Panc1 (cell line): ENCODE measurements at regions not wholly inside any gene's neighbourhood (a gene's known extent, or its start where the extent isn't known, plus 50 kb on each side); places are given as distances from the start of the nearest gene placed in this dataset.

Source experiments
- ATAC-seq: fragments of 200-7000 bp; cut with Tn5 transposase; 2 replicates; pipeline ENCODE4 v1.9.1; 2020; ENCODE audit warnings: mild to moderate bottlenecking, moderate library complexity
- BruUV-seq: library from RNA; stranded (reverse); fragments of 400-500 nt; replicated peaks from 2 replicates; lab custom pipeline; 2021; lab: Mats Ljungman, UMichigan
- CTCF ChIA-PET: fragments of 300-600 bp; sonication (Branson Sonifier 250); formaldehyde crosslinking; loops from one replicate; lab custom pipeline; 2022; ENCODE audit warnings: antibody characterized with exemption; lab: Charles Lee
- POLR2A ChIA-PET: fragments of 300-600 bp; sonication (Branson Sonifier 250); formaldehyde crosslinking; loops from one replicate; lab custom pipeline; 2022; ENCODE audit warnings: antibody characterized with exemption; lab: Charles Lee
- DNase-seq: peaks from one replicate; pipeline ENCODE4 v3.0.0-alpha.2; 2010; ENCODE audit warnings: low read depth, low spot score
- H3K27ac ChIP-seq: 2 replicates; pipeline ENCODE4 v1.5.1; 2011; ENCODE audit warnings: mild to moderate bottlenecking, low read length, inconsistent platforms
- H3K27me3 ChIP-seq: fragments of 200-500 bp; sonication (Bioruptor generic); 2 replicates; pipeline ENCODE4 v1.6.0; 2014; ENCODE audit warnings: low read length, inconsistent platforms; ENCODE audit not compliant: control insufficient read depth, insufficient read depth
- H3K36me3 ChIP-seq: fragments of 200-500 bp; sonication (Bioruptor generic); 2 replicates; pipeline ENCODE4 v1.5.1; 2014; ENCODE audit warnings: inconsistent platforms, mild to moderate bottlenecking, low read length, moderate library complexity; ENCODE audit not compliant: control insufficient read depth, insufficient read depth
- H3K4me1 ChIP-seq: 2 replicates; pipeline ENCODE4 v1.5.1; 2011; ENCODE audit warnings: inconsistent platforms, mild to moderate bottlenecking, low read length, moderate library complexity; ENCODE audit not compliant: control insufficient read depth, insufficient read depth
- H3K4me3 ChIP-seq, 2 experiments: 2 replicates each; pipeline ENCODE4 v1.5.1; 2011 to 2012; ENCODE audit warnings: low read depth in 2 of 2, low read length in 2 of 2, mild to moderate bottlenecking in 2 of 2, inconsistent platforms in 1 of 2, moderate library complexity in 1 of 2
- H3K9me3 ChIP-seq: fragments of 200-500 bp; sonication (Bioruptor generic); 2 replicates; pipeline ENCODE4 v1.5.1; 2014; ENCODE audit warnings: low read depth, mild to moderate bottlenecking, inconsistent platforms, low read length, moderate library complexity; ENCODE audit not compliant: control insufficient read depth, insufficient read depth
- POLR2AphosphoS5 ChIP-seq: IDR thresholded peaks from 2 replicates; pipeline ENCODE4 v1.6.1; 2012; ENCODE audit warnings: mild to moderate bottlenecking, low read depth, low read length, moderate library complexity
- SIN3A ChIP-seq: IDR thresholded peaks from 2 replicates; pipeline ENCODE4 v1.6.1; 2012; ENCODE audit warnings: low read depth, mild to moderate bottlenecking, low read length, moderate library complexity, borderline replicate concordance; ENCODE audit not compliant: insufficient read depth
- TCF7L2 ChIP-seq: IDR thresholded peaks from 2 replicates; pipeline ENCODE4 v1.6.1; 2011; ENCODE audit warnings: mild to moderate bottlenecking, low read depth, low read length, inconsistent platforms
- in situ Hi-C: cut with HindIII; loops from 2 replicates; pipeline ENCODE4 v1.10.0; 2016; ENCODE audit warnings: low sequenced_read_pairs, low pct_unique_long_range_greater_than_20kb
- intact Hi-C: fragments of 100-400 bp; cut with micrococcal nuclease; formaldehyde crosslinking; loops from one replicate; pipeline ENCODE4 v1.10.0; 2022; ENCODE audit not compliant: unreplicated experiment
- TF ChIP-seq, protein P1 (sequence below), 2 experiments: IDR thresholded peaks; 2 replicates each; pipeline ENCODE4 v1.6.1; 2011 to 2012; ENCODE audit warnings: low read depth in 2 of 2, control low read depth in 1 of 2, low read length in 1 of 2, mild to moderate bottlenecking in 1 of 2, moderate library complexity in 1 of 2; ENCODE audit not compliant: insufficient read depth in 1 of 2
- TF ChIP-seq, protein P2 (sequence below): fragments of 450-650 bp; IDR thresholded peaks from 2 replicates; pipeline ENCODE4 v1.5.1; 2017; ENCODE audit warnings: mild to moderate bottlenecking

DNA sequence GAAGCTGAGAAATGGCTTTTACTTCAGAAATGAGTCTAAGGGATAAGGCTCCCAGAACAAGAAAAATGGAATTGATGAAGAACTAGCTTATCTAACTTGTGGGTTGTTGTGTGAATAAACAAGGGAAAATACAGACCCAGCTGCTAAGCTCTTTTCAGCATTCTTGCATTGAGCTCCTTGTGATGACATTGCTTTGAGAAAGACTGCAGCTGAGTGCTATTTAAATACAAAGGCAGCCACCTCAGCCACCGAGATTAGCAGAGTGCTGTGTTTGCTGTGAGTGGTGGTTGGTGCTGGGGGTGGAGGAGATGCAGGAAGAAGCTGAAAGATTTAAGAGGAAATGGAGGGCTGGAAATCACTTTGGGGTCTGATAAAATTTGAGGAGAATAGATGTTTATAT lies 396.0 kb upstream of the PRICKLE1 start:
- in situ Hi-C loops, result no loop called here
- POLR2A ChIA-PET, result no interaction called here
- no peaks in the 10 kb centered on the region for H3K9me3 ChIP-seq
- no peak for ATAC-seq
- CTCF ChIA-PET, result no interaction called here
- peaks cover 3% of the 10 kb centered on the region; the same call in 1 of the 2 replicates for H3K4me1 ChIP-seq
- BruUV-seq, result no TSS peak
- H3K27ac ChIP-seq, result no peak overlapping the region
- H3K27me3 ChIP-seq, result no peaks in the 10 kb centered on the region
- no peak overlapping the region for H3K4me3 ChIP-seq
- no peak for DNase-seq
- TF ChIP-seq TCF7L2 (no peak), POLR2AphosphoS5 (no peak), SIN3A (no peak)
- TF ChIP-seq, protein P1, sequence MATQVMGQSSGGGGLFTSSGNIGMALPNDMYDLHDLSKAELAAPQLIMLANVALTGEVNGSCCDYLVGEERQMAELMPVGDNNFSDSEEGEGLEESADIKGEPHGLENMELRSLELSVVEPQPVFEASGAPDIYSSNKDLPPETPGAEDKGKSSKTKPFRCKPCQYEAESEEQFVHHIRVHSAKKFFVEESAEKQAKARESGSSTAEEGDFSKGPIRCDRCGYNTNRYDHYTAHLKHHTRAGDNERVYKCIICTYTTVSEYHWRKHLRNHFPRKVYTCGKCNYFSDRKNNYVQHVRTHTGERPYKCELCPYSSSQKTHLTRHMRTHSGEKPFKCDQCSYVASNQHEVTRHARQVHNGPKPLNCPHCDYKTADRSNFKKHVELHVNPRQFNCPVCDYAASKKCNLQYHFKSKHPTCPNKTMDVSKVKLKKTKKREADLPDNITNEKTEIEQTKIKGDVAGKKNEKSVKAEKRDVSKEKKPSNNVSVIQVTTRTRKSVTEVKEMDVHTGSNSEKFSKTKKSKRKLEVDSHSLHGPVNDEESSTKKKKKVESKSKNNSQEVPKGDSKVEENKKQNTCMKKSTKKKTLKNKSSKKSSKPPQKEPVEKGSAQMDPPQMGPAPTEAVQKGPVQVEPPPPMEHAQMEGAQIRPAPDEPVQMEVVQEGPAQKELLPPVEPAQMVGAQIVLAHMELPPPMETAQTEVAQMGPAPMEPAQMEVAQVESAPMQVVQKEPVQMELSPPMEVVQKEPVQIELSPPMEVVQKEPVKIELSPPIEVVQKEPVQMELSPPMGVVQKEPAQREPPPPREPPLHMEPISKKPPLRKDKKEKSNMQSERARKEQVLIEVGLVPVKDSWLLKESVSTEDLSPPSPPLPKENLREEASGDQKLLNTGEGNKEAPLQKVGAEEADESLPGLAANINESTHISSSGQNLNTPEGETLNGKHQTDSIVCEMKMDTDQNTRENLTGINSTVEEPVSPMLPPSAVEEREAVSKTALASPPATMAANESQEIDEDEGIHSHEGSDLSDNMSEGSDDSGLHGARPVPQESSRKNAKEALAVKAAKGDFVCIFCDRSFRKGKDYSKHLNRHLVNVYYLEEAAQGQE (IDR thresholded peaks at IDR 0.05; ENCODE audit: insufficient read depth in 1 of 2, low read depth in 2 of 2, low read length in 1 of 2), result no peak
- TF ChIP-seq, protein P2, sequence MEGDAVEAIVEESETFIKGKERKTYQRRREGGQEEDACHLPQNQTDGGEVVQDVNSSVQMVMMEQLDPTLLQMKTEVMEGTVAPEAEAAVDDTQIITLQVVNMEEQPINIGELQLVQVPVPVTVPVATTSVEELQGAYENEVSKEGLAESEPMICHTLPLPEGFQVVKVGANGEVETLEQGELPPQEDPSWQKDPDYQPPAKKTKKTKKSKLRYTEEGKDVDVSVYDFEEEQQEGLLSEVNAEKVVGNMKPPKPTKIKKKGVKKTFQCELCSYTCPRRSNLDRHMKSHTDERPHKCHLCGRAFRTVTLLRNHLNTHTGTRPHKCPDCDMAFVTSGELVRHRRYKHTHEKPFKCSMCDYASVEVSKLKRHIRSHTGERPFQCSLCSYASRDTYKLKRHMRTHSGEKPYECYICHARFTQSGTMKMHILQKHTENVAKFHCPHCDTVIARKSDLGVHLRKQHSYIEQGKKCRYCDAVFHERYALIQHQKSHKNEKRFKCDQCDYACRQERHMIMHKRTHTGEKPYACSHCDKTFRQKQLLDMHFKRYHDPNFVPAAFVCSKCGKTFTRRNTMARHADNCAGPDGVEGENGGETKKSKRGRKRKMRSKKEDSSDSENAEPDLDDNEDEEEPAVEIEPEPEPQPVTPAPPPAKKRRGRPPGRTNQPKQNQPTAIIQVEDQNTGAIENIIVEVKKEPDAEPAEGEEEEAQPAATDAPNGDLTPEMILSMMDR, result no peak
- intact Hi-C loops, result no loop called here
- H3K36me3 ChIP-seq, result no peaks in the 10 kb centered on the region

DNA sequence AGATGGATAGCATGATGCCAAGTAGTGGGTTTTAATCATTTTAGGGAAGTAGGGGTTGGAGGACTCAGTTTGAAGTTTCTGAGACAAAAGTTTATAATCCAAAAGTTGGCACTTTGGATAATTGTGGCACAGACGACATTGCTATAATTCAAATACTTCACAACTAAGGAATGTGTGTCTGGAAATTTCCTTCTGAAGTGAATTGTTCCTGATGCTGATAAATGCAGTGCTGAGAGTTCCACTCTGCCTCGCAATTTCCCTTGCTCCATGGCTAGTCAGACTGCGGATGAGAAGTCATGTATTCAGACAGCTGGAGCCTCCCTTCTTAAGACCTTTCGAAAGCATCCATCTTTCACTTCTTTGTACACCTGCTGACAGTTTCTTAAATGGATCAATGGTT lies 393.3 kb upstream of the PRICKLE1 start:
- H3K9me3 ChIP-seq, result no peaks in the 10 kb centered on the region
- DNase-seq (no peak), ATAC-seq (no peak)
- H3K27ac ChIP-seq, result no peak overlapping the region
- H3K36me3 ChIP-seq, result no peaks in the 10 kb centered on the region
- TF ChIP-seq, protein P2, result no peak
- TF ChIP-seq SIN3A, result no peak
- no peak for TF ChIP-seq TCF7L2
- TF ChIP-seq, protein P1 (IDR thresholded peaks at IDR 0.05; ENCODE audit: insufficient read depth in 1 of 2, low read depth in 2 of 2, low read length in 1 of 2), result no peak
- no peak for TF ChIP-seq POLR2AphosphoS5
- in situ Hi-C loops (no loop called here), intact Hi-C loops (no loop called here)
- POLR2A ChIA-PET, result no interaction called here
- CTCF ChIA-PET, result no interaction called here
- no peak overlapping the region for H3K4me3 ChIP-seq
- no peaks in the 10 kb centered on the region for H3K27me3 ChIP-seq
- BruUV-seq, result no TSS peak
- peaks cover 3% of the 10 kb centered on the region; the same call in 1 of the 2 replicates for H3K4me1 ChIP-seq
